HG02938 (cell line): ENCODE measurements at regions not wholly inside any gene's neighbourhood (a gene's known extent, or its start where the extent isn't known, plus 50 kb on each side); places are given as distances from the start of the nearest gene placed in this dataset.

Experiments
- ATAC-seq: cut with Tn5 transposase; IDR thresholded peaks from one replicate; pipeline ENCODE4 v1.9.1; 2021; ENCODE audit warnings: mild to moderate bottlenecking, moderate library complexity; ENCODE audit not compliant: unreplicated experiment

GRCh38 chr6:152904678-152905077 lies 78.2 kb downstream of the FBXO5 start:
- no peak for ATAC-seq

- ATAC-seq: no peak
These were observed 77.1 kb downstream of the FBXO5 start for GRCh38 chr6:152905551-152906299.

GRCh38 chr6:152909241-152909640 lies 73.6 kb downstream of the FBXO5 start:
- ATAC-seq: no peak

GRCh38 chr6:152916035-152916434 lies 66.8 kb downstream of the FBXO5 start:
- no peak for ATAC-seq

- no peak for ATAC-seq
These were observed 63.9 kb downstream of the FBXO5 start for GRCh38 chr6:152918991-152919390.

GRCh38 chr6:152920016-152920415 lies 62.8 kb downstream of the FBXO5 start:
- no peak for ATAC-seq
